GM19452 (cell line): ENCODE measurements at regions not wholly inside any gene's neighbourhood (a gene's known extent, or its start where the extent isn't known, plus 50 kb on each side); places are given as distances from the start of the nearest gene placed in this dataset.
"Not testable (repeated sequence)": the region's sequence is repeated elsewhere in the genome, so short reads cannot be mapped to it uniquely, and the experiment has no call there.

Source experiments
- ATAC-seq: cut with Tn5 transposase; IDR thresholded peaks from one replicate; pipeline ENCODE4 v1.9.1; 2021; ENCODE audit not compliant: unreplicated experiment

GRCh38 chr18:14342170-14342569 lies 201.2 kb downstream of the POTEC start:
- not testable (repeated sequence) for ATAC-seq

GRCh38 chr18:14336017-14336416 lies 203.8 kb upstream of the ZNF519 start:
- ATAC-seq = not testable (repeated sequence)

- not testable (repeated sequence) for ATAC-seq
Measured at GRCh38 chr18:14321217-14321616, 189.0 kb upstream of the ZNF519 start.

GRCh38 chr18:14301255-14301654 lies 169.0 kb upstream of the ZNF519 start:
- ATAC-seq = not testable (repeated sequence)

GRCh38 chr18:14295081-14295480 lies 162.8 kb upstream of the ZNF519 start:
- not testable (repeated sequence) for ATAC-seq

- no peak for ATAC-seq
Measured at GRCh38 chr18:14285053-14285452, 152.8 kb upstream of the ZNF519 start.

GRCh38 chr18:14275391-14275790 lies 143.2 kb upstream of the ZNF519 start:
- not testable (repeated sequence) for ATAC-seq

GRCh38 chr18:14265637-14266410 lies 133.6 kb upstream of the ZNF519 start:
- not testable (repeated sequence) for ATAC-seq

- not testable (repeated sequence) for ATAC-seq
Measured at GRCh38 chr18:14262786-14263185, 130.6 kb upstream of the ZNF519 start.

GRCh38 chr18:14250084-14250677 lies 117.9 kb upstream of the ZNF519 start:
- ATAC-seq = not testable (repeated sequence)

- ATAC-seq = not testable (repeated sequence)
Measured at GRCh38 chr18:14239224-14239623, 107.0 kb upstream of the ZNF519 start.

- not testable (repeated sequence) for ATAC-seq
Measured at GRCh38 chr18:14236356-14237048, 104.3 kb upstream of the ZNF519 start.

- not testable (repeated sequence) for ATAC-seq
Measured at GRCh38 chr18:14225286-14225679, 93.0 kb upstream of the ZNF519 start.

GRCh38 chr18:14224551-14225285 lies 92.5 kb upstream of the ZNF519 start:
- ATAC-seq = not testable (repeated sequence)

GRCh38 chr18:14223919-14224318 lies 91.7 kb upstream of the ZNF519 start:
- ATAC-seq = not testable (repeated sequence)

- not testable (repeated sequence) for ATAC-seq
Measured at GRCh38 chr18:14223231-14223822, 91.1 kb upstream of the ZNF519 start.

GRCh38 chr18:14222354-14223221 lies 90.4 kb upstream of the ZNF519 start:
- not testable (repeated sequence) for ATAC-seq

GRCh38 chr18:14221689-14222088 lies 89.5 kb upstream of the ZNF519 start:
- ATAC-seq = no peak

GRCh38 chr18:14215952-14216351 lies 83.7 kb upstream of the ZNF519 start:
- ATAC-seq = not testable (repeated sequence)

GRCh38 chr18:14203424-14203823 lies 71.2 kb upstream of the ZNF519 start:
- ATAC-seq = not testable (repeated sequence)
